GM19351 (cell line): ENCODE measurements at regions not wholly inside any gene's neighbourhood (a gene's known extent, or its start where the extent isn't known, plus 50 kb on each side); places are given as distances from the start of the nearest gene placed in this dataset.
"Not testable (repeated sequence)": the region's sequence is repeated elsewhere in the genome, so short reads cannot be mapped to it uniquely, and the experiment has no call there.

Source experiments
- ATAC-seq: cut with Tn5 transposase; IDR thresholded peaks from one replicate; pipeline ENCODE4 v1.9.1; 2021; ENCODE audit warnings: mild to moderate bottlenecking, moderate library complexity; ENCODE audit not compliant: unreplicated experiment

DNA sequence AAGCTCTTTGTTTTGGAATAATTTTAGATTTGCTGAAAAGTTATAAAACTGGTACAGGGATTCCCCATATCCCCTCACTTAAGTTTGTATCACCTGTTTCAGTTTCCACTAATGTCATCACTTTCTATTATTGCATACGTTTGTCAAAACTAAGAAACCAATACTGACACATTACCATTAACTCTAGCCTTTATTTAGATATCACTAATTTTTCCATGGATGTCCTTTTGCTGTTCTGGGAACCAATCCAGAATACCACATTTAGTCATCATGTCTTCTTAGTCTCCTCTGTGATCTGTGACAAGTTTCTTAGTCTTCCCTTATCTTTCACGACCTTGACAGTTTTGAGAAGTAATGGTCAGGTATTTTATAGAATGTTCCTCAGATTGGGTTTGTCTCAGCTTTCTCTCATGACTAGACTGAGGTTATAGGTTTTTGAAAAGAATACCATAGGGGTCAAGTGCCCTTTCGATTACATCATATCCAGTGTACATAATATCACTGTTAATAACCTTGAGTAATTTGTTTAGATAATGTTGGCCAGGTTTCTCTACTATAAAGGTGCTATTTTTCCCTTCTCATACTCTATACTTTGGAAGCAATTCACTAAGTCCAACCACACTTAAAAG, 51.9 kb upstream of the NMUR2 start:
- peak; percentile 83 for ATAC-seq

DNA sequence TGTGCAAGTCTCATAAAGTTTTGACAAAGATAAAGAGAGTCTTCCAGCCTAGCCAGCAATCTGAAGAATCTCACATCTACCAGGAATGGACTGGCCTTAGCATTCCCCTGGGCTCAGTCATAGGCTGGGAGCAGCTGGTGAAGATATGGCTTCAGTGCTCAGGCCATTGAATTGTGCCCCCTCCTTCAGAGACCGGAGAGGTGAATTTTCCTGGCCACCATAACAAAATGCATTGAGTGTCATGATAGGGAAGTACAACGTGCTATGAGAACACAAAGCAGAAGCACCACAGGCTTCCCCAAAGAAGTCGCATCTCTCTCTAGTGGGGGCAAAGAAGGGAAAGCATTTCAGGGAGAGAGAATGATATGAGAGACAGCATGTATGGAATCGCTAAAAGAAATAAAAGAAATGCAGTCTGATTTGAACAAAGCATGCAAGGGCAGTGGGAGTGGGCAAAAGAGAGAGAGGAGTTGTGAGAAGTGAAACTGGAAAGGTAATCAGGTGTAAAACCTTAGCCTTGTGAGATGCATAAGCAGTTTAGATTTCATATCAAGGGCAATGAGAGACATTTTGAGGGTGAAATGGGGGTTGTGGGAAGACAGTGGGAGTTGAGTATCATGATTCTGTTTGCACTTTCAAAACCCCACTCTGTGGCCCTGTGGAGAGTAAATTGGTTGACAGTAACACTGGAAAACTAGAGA, 57.1 kb upstream of the NMUR2 start:
- peak; percentile 95 for ATAC-seq

DNA sequence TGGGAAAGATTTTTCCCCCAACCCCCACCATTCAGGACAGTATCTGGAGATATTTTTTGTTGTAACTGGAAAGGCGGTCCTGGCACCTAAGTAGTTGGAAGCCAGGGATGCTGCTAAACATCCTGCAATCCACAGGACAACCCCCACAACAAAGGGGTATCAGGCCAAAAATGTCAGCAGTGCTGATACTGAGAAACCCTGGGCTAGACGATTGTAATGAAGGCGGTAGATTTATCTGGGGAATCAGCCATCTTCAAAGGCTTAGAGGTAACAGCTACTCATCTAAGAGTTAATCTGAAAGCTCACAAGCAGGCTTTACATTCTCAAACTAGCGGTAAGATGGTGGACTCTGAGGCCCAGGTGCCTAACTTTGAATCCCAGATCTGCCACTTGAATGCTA, 59.0 kb upstream of the NMUR2 start:
- no peak for ATAC-seq

DNA sequence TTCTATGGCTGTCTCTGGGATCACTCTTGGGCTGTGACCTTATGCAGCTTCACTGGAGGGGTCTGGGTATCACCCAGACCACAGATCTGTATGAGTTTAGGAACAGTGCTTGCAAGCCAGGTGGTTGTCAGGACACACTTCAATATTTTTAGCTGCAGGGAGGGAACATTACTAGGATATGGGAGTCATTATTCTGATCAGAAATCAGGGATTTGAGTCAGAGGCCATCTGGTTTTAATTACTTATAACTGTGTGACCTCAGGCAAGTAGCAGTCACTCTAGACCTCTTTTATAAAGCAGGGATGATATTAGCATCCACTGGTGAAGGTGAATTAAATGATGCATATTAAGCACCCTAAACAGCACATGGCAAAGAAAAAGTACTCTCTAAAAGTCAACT, 60.1 kb upstream of the NMUR2 start:
- ATAC-seq = no peak

DNA sequence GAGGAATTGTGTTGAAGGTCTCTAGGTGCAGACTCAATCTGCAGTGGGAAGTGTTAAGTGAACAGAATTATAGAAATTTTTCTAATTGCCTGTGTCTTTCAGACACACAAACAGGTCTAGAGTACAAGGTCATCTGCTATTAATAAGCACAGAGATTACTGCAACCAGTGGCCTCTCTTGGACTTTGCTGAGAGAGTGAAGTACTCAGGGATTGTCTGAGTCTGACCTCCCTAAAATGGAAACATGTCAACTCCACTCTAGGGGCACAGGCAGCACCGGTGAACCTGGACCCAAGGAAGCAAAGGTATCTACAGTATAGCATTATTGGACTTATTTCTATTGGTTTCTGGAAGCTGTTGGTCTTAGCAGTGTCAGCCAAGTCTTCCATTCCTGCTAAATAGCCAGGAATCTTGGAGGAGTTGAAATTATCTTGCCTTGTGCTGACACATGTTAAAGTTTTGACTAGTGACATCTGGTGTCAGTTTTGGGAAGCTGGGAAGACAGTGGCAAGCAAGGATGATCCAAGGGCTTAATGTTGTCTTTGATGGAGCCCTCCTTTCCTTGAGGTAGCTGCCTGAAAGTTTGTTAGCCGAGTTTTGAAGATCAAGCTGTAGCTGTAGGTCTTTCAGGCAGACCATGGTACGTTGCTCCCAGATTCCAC, 61.1 kb upstream of the NMUR2 start:
- no peak for ATAC-seq

DNA sequence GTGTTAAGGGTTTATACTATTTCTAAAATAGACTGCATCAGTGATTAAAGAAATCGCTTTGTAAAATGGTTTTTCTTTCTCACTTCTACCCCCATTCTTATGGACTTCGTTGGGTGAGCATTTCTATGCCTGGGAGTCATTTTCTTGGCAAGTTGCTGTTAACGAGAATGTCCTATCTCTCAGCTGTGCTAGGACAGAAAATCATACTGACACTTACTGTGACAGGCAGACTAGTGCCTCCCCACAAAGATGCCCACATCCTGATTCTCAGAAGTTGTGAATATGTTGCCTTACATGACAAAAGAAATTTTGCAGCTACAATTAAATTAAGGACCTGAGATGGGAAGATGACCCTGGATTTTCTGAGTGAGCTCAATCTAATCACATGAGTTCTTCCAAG, 65.1 kb upstream of the NMUR2 start:
- no peak for ATAC-seq

DNA sequence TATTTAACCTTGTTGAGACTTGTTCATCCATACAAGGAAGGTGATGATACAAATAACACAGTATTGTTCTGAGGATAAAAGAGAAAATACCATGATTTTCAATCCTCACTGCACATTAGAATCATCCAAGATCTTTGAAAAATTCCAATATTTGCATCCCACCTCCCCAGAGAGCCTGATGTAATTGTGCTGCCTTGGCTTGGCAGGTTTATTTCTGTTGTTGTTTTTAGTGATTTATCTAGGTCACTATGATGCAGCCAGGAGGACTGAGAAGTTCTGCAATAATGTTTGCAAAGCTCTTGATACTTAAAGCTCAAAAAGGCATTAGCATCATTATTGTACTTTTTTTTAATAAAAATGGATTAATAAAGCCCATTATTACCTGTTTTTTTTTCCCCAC, 67.0 kb upstream of the NMUR2 start:
- no peak for ATAC-seq

DNA sequence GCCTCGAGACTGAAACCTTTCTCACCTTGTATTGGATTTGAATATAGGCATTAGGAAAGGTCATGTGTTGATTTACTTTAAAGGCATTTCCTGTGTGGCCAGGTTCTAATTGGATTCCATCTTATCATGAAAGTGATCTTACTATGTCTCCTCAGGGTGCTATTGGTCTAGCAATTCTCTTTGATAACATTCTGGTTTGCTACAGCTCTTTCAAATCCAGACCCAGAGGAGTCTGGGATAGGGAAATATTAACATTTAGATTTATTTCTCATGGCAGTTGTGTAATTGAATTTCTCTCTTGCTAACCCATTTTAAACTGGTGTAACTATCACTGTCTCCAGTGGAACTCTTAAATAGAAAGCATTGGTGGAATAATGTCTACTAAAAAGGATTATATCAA, 69.9 kb upstream of the NMUR2 start:
- no peak for ATAC-seq

DNA sequence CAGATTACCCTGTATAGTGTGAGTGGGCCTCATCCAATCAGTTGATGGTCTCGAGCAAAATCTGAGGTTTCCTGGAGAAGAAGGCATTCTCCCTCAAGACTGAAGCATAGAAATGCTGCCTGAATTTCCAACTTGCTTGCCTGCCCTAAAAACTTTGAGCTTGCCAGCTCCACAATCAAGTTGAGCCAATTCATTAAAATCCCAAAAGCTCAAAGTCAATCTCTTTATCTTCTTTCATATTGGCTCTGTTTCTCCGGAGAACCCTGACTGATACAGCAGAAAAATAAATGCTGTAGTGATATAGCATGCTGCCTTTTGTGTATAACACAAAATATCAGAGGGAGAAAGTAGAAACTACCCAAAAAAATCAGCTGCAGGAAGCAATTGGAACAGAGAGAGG, 72.5 kb upstream of the NMUR2 start:
- no peak for ATAC-seq

DNA sequence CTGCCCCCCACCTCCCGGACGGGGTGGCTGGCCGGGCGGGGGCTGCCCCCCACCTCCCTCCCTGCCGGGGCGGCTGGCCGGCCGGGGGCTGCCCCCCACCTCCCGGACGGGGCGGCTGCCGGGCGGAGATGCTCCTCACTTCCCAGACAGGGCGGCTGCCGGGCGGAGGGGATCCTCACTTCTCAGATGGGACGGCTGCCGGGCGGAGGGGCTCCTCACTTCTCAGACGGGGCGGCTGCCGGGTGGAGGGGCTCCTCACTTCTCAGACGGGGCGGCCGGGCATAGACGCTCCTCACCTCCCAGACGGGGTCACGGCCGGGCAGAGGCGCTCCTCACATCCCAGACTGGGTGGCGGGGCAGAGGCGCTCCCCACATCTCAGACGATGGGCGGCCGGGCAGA, 74.8 kb upstream of the NMUR2 start:
- ATAC-seq = not testable (repeated sequence)

DNA sequence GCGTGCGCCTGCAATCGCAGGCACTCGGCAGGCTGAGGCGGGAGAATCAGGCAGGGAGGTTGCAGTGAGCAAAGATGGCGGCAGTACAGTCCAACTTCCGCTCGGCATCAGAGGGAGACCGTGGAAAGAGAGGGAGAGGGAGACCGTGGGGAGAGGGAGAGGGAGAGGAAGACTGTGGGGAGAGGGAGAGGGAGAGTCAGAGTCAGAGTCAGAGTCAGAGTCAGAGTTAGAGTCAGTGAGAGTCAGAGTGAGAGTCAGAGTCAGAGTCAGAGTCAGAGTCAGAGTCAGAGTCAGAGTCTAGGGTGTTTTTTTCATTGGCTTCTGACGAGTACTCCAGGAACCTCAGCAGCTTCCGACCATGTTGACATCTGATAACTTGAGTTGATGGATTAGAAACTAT, 75.6 kb upstream of the NMUR2 start:
- ATAC-seq = peak; percentile 100

DNA sequence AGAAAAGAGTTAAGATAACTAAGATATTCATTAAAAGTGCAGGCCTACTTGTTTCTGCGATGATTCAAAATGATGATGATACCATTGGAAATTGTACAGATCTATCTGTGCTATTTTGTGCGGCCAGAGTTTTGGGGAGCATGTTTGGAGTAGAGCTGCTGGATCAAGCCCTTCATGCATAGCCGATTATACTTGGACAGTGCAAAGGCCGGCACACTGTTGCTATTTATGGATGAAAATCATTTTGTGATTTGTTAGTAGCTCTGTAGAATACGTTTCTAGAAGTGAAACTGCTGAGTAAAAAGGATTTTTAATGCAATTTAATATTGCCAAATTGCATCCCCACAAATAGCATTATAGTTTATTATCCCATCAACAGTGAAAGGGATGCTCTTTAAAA, 82.1 kb upstream of the NMUR2 start:
- no peak for ATAC-seq

DNA sequence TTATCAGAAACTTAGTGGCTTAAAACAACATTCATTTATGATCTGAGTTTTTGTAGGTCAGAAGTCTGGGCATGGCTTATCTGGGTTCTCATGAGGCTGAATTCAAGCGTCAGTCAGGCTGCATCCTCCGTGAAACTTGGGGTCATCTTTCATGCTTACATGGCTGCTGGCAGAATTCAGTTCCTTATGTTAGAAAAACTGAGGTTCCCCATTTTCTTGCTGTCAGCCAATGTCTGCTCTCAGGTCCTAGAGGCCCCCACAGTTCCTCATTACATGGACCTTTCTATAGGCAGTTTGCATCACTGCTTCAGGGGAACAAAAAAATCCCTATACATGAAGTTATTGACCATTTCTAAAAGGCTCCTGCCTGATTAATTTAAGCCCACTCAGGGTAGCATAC, 83.8 kb upstream of the NMUR2 start:
- no peak for ATAC-seq

DNA sequence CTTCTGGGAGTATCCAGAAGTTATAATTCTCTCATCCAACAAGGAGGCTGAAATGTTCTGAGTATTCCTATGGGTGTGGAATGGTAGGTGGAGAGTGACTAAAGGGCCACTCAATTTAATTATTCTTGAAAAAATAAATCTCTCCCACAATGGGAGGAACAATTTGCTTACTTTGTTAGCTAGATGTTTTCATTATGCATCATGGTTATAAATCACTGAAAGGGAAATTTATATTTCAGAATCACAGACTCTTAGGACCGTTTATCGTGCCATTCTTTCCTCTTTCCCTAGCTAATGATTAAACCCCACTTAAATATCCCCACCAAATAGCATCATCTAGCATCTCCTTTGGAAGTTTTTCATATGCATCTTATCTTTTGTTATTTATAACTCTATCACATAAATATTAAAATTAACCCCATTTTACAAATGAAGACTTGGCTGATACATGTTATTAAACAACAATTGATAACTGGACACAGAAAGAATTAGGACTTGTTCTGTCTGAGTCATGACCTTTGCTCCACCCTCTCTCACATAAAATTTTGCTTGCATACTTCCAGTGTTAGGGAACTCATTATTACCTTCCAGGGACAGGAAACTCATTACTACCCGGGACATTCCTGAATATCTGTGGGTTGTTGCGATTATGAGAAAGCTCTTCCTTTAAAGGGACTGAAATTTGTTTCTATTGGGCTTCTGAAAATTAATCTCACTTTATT, 94.9 kb upstream of the NMUR2 start:
- ATAC-seq = no peak

DNA sequence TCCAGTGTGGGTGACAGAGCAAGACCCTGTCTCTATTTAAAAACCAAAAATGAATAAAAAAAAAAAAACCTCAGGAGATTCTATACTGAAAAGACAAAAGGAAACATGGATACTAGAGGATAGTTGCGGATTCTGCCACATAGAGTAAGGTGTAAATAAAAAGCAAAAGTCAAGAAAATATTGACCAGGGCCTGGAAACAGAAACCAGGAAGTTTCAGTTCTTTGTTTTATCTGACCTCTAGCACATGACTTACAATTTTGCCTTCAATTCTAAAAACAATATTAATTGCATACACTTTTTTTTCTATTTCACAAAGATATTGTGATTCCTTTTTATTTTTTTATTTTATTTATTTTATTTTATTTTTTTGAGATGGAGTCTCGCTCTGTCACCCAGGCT, 96.2 kb upstream of the NMUR2 start:
- ATAC-seq = no peak

DNA sequence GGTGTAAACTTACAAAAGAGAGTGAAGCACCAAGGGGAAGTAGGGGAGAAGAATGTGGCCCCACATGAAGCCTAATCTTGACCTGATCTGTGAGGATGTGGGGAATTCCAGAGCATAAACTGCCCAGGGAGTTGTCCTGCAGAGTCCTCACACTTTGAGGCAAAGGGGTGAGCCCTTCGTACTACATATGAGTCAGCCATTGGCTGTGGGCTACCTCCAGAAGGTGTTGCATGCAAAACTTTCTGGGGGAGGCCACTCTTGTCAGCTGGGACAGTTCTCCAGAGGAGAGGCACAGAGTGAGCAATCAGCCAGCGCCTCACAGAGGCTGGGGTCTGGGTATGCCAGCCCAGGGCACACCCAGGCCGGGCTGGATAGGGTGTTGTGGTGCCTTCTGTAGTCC, 98.1 kb upstream of the NMUR2 start:
- no peak for ATAC-seq

DNA sequence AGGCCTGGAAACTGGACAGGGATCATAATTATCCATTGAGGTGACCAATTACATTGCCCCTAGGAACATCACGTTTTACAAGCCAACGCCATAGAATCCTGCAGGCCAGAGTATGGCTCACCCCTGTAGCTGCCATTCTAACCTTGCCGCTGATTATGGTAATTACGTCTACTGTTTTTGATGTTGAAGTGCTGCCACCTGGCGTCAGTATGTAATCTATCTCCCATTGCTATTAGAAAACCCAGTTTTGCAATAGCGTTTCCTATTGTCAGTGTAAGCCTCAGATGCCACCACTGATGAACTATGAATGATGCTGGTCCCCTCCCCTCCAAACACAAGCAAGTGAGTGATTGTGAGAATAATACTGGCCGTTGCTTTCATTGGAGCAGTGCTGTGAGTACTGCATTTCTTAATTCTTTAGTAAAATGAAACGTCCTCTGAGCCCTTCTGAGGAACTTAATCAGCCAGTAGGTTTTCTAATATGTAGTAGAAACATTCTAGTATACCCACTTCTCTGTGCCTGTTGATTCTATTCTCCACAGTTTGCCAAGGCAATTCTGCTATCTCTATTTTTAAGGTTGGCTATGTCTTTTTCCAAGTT, 100.5 kb upstream of the NMUR2 start:
- ATAC-seq = peak; percentile 92

DNA sequence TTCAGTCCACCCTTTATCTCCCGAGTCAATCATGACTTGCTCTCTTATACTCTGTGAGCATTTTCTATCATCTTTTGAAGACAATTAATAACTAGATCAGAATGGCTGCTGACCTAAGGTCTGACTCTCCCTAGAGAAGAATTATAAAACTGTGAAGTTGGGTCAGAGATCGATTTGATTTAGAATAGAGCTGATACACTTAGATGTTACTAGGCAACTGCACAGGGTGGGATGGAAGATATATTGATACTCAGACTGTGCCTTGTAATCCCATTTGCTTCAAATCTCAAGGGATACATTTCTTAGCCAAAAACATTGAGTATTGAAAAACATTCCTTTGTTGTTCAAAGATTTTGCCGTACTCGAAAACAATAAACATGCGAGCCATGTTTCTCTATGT, 106.0 kb upstream of the NMUR2 start:
- no peak for ATAC-seq

DNA sequence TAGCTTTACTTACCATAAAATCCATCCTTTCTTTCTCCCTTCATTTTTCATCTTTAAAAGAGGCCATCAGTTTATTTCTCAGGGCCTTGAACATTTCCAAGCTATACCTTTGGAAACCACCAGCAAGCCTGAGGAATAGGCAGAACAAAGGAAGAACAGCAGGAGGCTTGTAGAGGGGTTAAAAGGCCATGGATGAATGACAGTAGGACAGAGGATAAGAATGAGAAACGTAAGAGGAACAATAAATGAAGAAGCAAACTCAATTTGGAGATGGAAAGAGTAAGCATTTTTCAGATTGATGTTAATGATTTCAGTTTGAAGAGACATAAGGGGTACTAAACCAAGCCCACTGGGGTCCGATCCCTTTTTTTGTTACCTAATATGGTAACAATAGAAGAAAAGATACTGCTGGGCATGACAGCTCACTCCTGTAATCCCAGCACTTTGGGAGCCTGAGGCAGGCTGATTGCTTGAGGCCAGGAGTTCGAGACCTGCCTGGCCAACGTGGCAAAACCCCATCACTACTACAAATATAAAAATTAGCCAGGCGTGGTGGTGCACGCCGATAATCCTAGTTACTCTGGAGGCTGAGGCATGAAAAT, 106.6 kb upstream of the NMUR2 start:
- no peak for ATAC-seq

DNA sequence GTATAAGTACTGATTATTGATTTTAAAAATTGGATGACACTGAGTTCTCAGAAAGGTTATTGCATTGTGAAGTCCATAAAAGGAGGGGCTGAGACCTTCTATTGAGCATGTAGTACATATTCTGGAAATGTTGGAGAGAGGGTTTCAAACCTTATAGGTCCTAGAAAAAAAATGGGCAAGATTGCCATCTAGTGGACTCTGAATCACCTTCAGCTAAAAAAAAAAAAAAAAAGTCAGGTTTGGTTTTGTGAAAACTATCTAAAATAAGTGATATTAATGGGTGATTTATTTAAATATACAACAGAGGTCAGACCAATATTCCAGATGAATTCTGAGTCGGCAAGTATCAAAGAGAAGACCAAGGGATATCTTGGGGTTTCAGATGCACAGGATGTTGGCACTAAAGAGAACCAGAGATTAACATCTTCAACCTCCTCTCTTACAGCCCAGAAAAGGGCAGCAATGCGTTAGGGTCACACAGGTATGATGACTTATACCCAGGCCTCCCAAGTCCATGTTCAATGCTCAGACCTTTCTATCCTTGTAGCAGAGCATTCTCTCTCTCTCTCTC, 109.8 kb upstream of the NMUR2 start:
- ATAC-seq = peak; percentile 54

DNA sequence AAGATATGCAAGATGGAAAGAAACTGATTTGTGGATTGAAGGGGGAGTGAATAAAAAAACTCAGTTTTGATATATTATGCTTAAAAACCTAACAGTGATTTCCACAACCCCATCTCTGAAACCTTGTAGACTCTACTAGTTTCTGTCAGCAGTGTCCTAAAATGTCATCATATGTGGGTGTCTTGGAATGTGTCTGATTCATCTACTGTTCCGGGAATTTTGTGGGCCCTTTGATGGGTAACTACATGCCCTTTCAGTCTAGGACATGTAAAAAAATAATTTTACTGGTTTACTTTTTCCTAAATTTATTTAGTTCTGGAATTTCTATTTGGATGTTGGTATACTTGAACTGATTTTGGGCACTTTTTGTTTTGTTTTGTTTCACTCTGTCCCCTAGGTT, 118.9 kb upstream of the NMUR2 start:
- no peak for ATAC-seq
